ENCODE measurements at regions not wholly inside any gene's neighbourhood (a gene's known extent, or its start where the extent isn't known, plus 50 kb on each side); places are given as distances from the start of the nearest gene placed in this dataset.

DNA sequence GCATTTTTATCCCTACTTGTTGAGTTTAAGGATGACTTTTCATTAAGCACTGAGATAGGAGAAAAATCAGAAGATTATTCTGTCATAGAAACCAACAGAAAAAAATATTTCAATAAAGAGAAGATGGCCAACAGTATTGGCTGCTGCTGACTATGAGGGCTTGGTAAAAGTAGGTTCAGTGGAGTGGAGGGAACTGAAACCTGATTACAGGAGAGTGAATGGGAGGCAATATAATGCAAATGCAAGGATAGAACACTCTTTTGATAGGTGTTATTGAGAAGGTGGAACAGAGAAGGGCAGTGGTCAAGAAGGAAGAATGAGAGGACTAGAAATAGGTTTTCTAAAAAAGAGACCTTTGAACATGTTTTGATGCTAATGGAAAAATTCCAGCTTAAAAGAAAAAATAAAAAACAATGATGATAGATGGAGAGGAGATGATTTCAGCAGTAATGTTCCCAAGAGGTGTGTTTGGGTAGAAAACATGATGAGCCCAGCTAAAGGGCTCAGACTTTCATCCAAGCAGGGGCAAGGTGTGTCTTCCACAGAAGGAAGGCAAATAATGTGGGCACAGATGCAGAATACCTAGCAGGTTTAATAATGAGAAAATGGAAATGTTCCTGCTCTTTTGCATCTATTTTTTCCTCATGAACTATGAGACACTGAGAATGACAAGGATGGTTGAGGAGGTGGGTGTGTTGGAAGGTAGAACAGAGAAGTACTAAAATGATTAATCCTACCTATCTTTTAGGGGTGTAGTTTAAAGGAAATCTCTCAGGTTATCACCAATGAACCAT lies 397.9 kb upstream of the GOLIM4 start:
- TF ChIP-seq, protein P1, sequence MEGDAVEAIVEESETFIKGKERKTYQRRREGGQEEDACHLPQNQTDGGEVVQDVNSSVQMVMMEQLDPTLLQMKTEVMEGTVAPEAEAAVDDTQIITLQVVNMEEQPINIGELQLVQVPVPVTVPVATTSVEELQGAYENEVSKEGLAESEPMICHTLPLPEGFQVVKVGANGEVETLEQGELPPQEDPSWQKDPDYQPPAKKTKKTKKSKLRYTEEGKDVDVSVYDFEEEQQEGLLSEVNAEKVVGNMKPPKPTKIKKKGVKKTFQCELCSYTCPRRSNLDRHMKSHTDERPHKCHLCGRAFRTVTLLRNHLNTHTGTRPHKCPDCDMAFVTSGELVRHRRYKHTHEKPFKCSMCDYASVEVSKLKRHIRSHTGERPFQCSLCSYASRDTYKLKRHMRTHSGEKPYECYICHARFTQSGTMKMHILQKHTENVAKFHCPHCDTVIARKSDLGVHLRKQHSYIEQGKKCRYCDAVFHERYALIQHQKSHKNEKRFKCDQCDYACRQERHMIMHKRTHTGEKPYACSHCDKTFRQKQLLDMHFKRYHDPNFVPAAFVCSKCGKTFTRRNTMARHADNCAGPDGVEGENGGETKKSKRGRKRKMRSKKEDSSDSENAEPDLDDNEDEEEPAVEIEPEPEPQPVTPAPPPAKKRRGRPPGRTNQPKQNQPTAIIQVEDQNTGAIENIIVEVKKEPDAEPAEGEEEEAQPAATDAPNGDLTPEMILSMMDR (IDR thresholded peaks at IDR 0.05; ENCODE audit: extremely low read depth, low read depth, low read length) = no peak
- H3K4me1 ChIP-seq (ENCODE audit: insufficient read depth, low read length) = no peaks in the 10 kb centered on the region
- no peaks in the 10 kb centered on the region for H3K79me2 ChIP-seq (ENCODE audit: insufficient read depth, low read length)
- H3K4me3 ChIP-seq (ENCODE audit: insufficient read depth, low read length) = no peak overlapping the region
- H3K27me3 ChIP-seq (ENCODE audit: insufficient read depth, low read length) = no peaks in the 10 kb centered on the region
- no peak for DNase-seq (ENCODE audit: insufficient read length, low spot score, missing footprints)
- no peaks in the 10 kb centered on the region for H4K20me1 ChIP-seq (ENCODE audit: insufficient read depth, low read length)
- H3K4me2 ChIP-seq (ENCODE audit: insufficient read depth, low read length) = no peak overlapping the region
- H3K9me3 ChIP-seq (ENCODE audit: low read depth, low read length) = no peaks in the 10 kb centered on the region
- no peak overlapping the region for H2AFZ ChIP-seq (ENCODE audit: low read length)
- no peaks in the 10 kb centered on the region for H3K36me3 ChIP-seq (ENCODE audit: insufficient read depth, low read length)
- no peak overlapping the region for H3K27ac ChIP-seq (ENCODE audit: low read depth, low read length)

DNA sequence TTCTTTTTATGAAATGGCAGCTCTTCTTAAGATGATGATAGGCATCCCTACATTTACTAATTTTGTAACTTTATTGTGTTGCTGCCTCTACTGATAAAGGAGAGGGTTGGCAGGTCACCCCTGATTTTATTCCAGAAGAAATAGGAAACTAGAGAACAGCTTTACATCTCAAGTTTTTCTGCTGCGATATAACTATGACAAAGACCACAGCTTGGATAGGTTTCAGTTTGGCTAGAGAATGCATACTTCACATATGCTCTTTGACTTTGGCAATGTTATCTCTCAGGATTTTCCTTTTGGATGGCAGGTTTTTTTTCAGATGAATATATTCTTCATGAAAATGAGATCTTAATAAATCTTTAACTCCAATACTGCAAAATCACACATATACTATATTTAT lies 395.3 kb upstream of the GOLIM4 start:
- DNase-seq (ENCODE audit: insufficient read length, low spot score, missing footprints) = no peak
- Histone ChIP-seq H3K79me2 (ENCODE audit: insufficient read depth, low read length) (no peaks in the 10 kb centered on the region), H4K20me1 (ENCODE audit: insufficient read depth, low read length) (no peaks in the 10 kb centered on the region)

DNA sequence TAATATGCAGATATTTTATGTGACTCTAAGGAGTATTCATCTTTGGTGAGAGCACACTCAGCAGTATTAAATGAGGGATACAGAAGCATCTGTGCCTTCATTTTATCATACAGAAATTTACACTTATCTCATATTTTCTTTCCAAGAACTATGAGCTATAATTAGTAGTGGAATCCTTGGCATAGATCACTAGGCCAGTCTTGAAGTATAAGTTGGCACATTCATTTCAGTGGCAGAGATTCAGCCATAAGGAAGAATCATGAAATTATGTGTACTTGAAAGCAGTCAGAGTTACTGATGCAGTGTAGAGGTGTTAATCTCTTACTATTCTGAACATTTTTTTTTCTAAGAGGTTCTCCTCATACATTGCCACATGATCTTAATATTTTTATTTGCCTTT lies 393.6 kb upstream of the GOLIM4 start:
- Histone ChIP-seq H3K4me1 (ENCODE audit: insufficient read depth, low read length) (no peaks in the 10 kb centered on the region), H3K79me2 (ENCODE audit: insufficient read depth, low read length) (no peaks in the 10 kb centered on the region), H4K20me1 (ENCODE audit: insufficient read depth, low read length) (no peaks in the 10 kb centered on the region), H3K27ac (ENCODE audit: low read depth, low read length) (no peak overlapping the region), H3K9me3 (ENCODE audit: low read depth, low read length) (no peaks in the 10 kb centered on the region), H3K36me3 (ENCODE audit: insufficient read depth, low read length) (no peaks in the 10 kb centered on the region), H3K4me2 (ENCODE audit: insufficient read depth, low read length) (no peak overlapping the region), H3K4me3 (ENCODE audit: insufficient read depth, low read length) (no peak overlapping the region), H2AFZ (ENCODE audit: low read length) (no peak overlapping the region), H3K27me3 (ENCODE audit: insufficient read depth, low read length) (no peaks in the 10 kb centered on the region)
- no peak for DNase-seq (ENCODE audit: insufficient read length, low spot score, missing footprints)
- TF ChIP-seq, protein P1 (IDR thresholded peaks at IDR 0.05; ENCODE audit: extremely low read depth, low read depth, low read length) = no peak

More for the DNA sequence above, 395.3 kb upstream of the GOLIM4 start:
- TF ChIP-seq, protein P1 (IDR thresholded peaks at IDR 0.05; ENCODE audit: extremely low read depth, low read depth, low read length) = no peak
- H3K4me3 ChIP-seq (ENCODE audit: insufficient read depth, low read length) = no peak overlapping the region
- H3K27me3 ChIP-seq (ENCODE audit: insufficient read depth, low read length) = no peaks in the 10 kb centered on the region
- no peak overlapping the region for H3K27ac ChIP-seq (ENCODE audit: low read depth, low read length)
- H3K36me3 ChIP-seq (ENCODE audit: insufficient read depth, low read length) = no peaks in the 10 kb centered on the region
- H2AFZ ChIP-seq (ENCODE audit: low read length) = no peak overlapping the region
- H3K4me2 ChIP-seq (ENCODE audit: insufficient read depth, low read length) = no peak overlapping the region
- no peaks in the 10 kb centered on the region for H3K4me1 ChIP-seq (ENCODE audit: insufficient read depth, low read length)
- no peaks in the 10 kb centered on the region for H3K9me3 ChIP-seq (ENCODE audit: low read depth, low read length)

DNA sequence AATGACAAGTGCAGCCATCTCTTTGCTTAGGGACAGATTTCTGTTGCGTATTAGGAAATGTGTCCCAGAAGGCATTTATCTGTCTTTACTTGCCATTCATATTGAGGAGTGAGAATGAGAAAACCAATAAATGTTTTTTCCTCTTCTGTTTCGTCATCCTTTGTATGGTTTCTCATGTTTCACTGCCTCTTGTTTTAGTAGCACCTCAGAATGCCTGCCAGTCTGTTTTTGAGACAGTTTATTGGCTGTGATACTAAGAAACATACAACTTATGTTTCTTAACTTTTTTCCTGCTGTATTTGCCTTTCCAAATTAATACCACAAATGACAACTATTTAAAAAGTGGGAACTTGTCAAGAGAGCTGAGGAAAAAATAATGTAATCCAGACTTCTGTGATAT lies 390.2 kb upstream of the GOLIM4 start:
- H3K9me3 ChIP-seq (ENCODE audit: low read depth, low read length) = no peaks in the 10 kb centered on the region
- TF ChIP-seq, protein P1 (IDR thresholded peaks at IDR 0.05; ENCODE audit: extremely low read depth, low read depth, low read length) = no peak
- H3K79me2 ChIP-seq (ENCODE audit: insufficient read depth, low read length) = no peaks in the 10 kb centered on the region
- no peak overlapping the region for H2AFZ ChIP-seq (ENCODE audit: low read length)
- H3K4me1 ChIP-seq (ENCODE audit: insufficient read depth, low read length) = no peaks in the 10 kb centered on the region
- no peaks in the 10 kb centered on the region for H4K20me1 ChIP-seq (ENCODE audit: insufficient read depth, low read length)
- no peak for DNase-seq (ENCODE audit: insufficient read length, low spot score, missing footprints)
- H3K36me3 ChIP-seq (ENCODE audit: insufficient read depth, low read length) = no peaks in the 10 kb centered on the region
- H3K27ac ChIP-seq (ENCODE audit: low read depth, low read length) = no peak overlapping the region
- no peaks in the 10 kb centered on the region for H3K27me3 ChIP-seq (ENCODE audit: insufficient read depth, low read length)
- H3K4me3 ChIP-seq (ENCODE audit: insufficient read depth, low read length) = no peak overlapping the region
- no peak overlapping the region for H3K4me2 ChIP-seq (ENCODE audit: insufficient read depth, low read length)
